ENCODE measurements at regions not wholly inside any gene's neighbourhood (a gene's known extent, or its start where the extent isn't known, plus 50 kb on each side); places are given as distances from the start of the nearest gene placed in this dataset.

DNA sequence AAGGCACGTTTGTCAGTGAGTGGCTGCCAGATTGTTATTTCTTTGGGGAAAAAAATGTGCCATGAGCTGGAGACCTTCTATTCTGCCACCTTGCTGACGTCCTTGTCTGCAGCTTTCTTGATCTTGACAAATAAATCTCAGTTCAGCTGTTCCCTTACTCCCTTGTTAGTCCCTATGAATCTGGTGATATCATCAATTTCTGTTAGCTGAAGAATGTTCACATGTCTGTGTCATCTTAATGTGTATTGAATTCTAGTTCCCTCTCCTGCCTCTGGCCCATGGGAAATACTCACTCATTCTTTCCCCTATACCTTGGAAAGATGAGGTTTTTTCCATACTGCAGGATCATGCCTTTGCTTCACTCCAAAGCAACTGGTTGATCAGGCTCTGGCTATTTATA lies 649.9 kb upstream of the API5 start:
- TF ChIP-seq, protein P1, sequence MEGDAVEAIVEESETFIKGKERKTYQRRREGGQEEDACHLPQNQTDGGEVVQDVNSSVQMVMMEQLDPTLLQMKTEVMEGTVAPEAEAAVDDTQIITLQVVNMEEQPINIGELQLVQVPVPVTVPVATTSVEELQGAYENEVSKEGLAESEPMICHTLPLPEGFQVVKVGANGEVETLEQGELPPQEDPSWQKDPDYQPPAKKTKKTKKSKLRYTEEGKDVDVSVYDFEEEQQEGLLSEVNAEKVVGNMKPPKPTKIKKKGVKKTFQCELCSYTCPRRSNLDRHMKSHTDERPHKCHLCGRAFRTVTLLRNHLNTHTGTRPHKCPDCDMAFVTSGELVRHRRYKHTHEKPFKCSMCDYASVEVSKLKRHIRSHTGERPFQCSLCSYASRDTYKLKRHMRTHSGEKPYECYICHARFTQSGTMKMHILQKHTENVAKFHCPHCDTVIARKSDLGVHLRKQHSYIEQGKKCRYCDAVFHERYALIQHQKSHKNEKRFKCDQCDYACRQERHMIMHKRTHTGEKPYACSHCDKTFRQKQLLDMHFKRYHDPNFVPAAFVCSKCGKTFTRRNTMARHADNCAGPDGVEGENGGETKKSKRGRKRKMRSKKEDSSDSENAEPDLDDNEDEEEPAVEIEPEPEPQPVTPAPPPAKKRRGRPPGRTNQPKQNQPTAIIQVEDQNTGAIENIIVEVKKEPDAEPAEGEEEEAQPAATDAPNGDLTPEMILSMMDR (IDR thresholded peaks at IDR 0.05): no peak
- TF ChIP-seq POLR2AphosphoS5 (IDR thresholded peaks at IDR 0.05) (no peak), POLR2A (IDR thresholded peaks at IDR 0.05) (no peak), EP300 (IDR thresholded peaks at IDR 0.05; ENCODE audit: low read depth) (no peak)

Measured in transverse colon (tissue), 4 donors.